ENCODE measurements at regions not wholly inside any gene's neighbourhood (a gene's known extent, or its start where the extent isn't known, plus 50 kb on each side); places are given as distances from the start of the nearest gene placed in this dataset.
A peak's percentile ranks its signal among the peaks of the same experiment; 100 is the strongest.

- Histone ChIP-seq H3K27me3 (ENCODE audit: insufficient read depth, poor library complexity, severe bottlenecking) (no peaks in the 10 kb centered on the region), H3K27ac (replicated peaks) (no peak overlapping the region), H3K4me3 (replicated peaks; ENCODE audit: insufficient read depth, low read length) (no peak overlapping the region)
- no peak for TF ChIP-seq REST (IDR thresholded peaks at IDR 0.05; ENCODE audit: insufficient replicate concordance, low read depth)
- no peak for TF ChIP-seq POLR2AphosphoS5 (IDR thresholded peaks at IDR 0.05; ENCODE audit: low read depth)
- TF ChIP-seq GABPA (IDR thresholded peaks at IDR 0.05; ENCODE audit: low read depth) = no peak
- no peak for TF ChIP-seq CTCF (IDR thresholded peaks at IDR 0.05; ENCODE audit: insufficient read depth, low read length)
- TF ChIP-seq SPI1 (IDR thresholded peaks at IDR 0.05; ENCODE audit: borderline replicate concordance, low read depth) = no peak
- no peak for DNase-seq (ENCODE audit: low read depth in 1 of 2, low spot score in 1 of 2)
Measured at GRCh38 chr4:173929921-173930320, 353.5 kb downstream of the FBXO8 start.

DNA sequence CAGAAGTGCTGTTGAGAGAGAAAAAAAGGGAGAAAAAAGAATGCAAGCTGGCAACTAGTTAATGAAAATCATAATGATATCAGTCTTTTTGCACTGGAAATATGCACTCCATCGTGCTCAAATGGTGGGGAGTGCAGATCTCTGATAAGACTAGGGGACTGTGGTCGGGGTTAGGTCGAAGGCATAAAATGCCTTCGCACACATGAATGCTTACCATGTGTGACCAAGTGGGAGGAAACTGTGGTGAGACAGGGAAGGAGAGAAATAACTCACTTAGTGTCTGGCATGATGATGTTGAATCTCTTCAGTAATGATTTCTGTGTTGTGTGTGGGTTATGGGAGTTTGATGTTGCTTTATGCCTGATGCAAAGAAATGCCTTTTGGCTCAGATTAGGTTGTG, 358.9 kb downstream of the FBXO8 start:
- Histone ChIP-seq H3K4me3 (replicated peaks; ENCODE audit: insufficient read depth, low read length) (no peak overlapping the region), H3K27ac (replicated peaks) (no peak overlapping the region), H3K27me3 (ENCODE audit: insufficient read depth, poor library complexity, severe bottlenecking) (no peaks in the 10 kb centered on the region)
- TF ChIP-seq CTCF (IDR thresholded peaks at IDR 0.05; ENCODE audit: insufficient read depth, low read length) (no peak), REST (IDR thresholded peaks at IDR 0.05; ENCODE audit: insufficient replicate concordance, low read depth) (no peak), GABPA (IDR thresholded peaks at IDR 0.05; ENCODE audit: low read depth) (no peak), SPI1 (IDR thresholded peaks at IDR 0.05; ENCODE audit: borderline replicate concordance, low read depth) (no peak), POLR2AphosphoS5 (IDR thresholded peaks at IDR 0.05; ENCODE audit: low read depth) (no peak)
- DNase-seq (ENCODE audit: low read depth in 1 of 2, low spot score in 1 of 2) = peak in 1 of 2 experiments; percentile 12

DNA sequence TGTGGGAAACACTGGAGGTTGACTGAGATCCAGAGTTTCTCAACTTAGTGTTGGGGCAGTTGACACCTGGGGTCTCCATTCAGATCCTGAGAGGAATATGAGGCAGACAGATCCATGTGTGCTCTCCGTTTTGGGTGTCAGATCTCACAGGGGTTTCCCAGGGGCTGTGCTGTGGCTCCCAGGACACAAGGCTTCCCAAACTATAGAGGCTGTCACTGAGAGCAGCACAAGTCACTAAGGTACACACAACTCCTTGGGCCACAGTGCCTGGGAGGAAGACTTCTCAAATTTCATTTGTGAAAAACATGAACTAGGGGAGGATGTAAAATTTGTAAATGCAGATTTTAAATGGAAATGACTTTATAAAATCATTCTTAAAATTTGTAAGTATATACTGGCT, 363.6 kb downstream of the FBXO8 start:
- Histone ChIP-seq H3K27ac (replicated peaks) (no peak overlapping the region), H3K27me3 (ENCODE audit: insufficient read depth, poor library complexity, severe bottlenecking) (no peaks in the 10 kb centered on the region), H3K4me3 (replicated peaks; ENCODE audit: insufficient read depth, low read length) (no peak overlapping the region)
- TF ChIP-seq POLR2AphosphoS5 (IDR thresholded peaks at IDR 0.05; ENCODE audit: low read depth) (no peak), CTCF (IDR thresholded peaks at IDR 0.05; ENCODE audit: insufficient read depth, low read length) (no peak), GABPA (IDR thresholded peaks at IDR 0.05; ENCODE audit: low read depth) (no peak), REST (IDR thresholded peaks at IDR 0.05; ENCODE audit: insufficient replicate concordance, low read depth) (no peak), SPI1 (IDR thresholded peaks at IDR 0.05; ENCODE audit: borderline replicate concordance, low read depth) (no peak)
- no peak for DNase-seq (ENCODE audit: low read depth in 1 of 2, low spot score in 1 of 2)

Measured in HL-60 (cell line).